IPS DF 6.9 (cell line): ENCODE measurements at regions not wholly inside any gene's neighbourhood (a gene's known extent, or its start where the extent isn't known, plus 50 kb on each side); places are given as distances from the start of the nearest gene placed in this dataset.
"Not testable (repeated sequence)": the region's sequence is repeated elsewhere in the genome, so short reads cannot be mapped to it uniquely, and the experiment has no call there.

Experiments
- DNase-seq: peaks from one replicate; pipeline ENCODE4 v3.0.0-alpha.2; 2013; ENCODE audit warnings: low read depth, low spot score
- H3K27ac ChIP-seq: one replicate; pipeline ENCODE4 v1.5.1; 2013; ENCODE audit warnings: low read length, control low read depth
- H3K27me3 ChIP-seq: 2 replicates; pipeline ENCODE4 v1.6.1; 2013; ENCODE audit warnings: mild to moderate bottlenecking, low read length; ENCODE audit not compliant: control insufficient read depth, insufficient read depth
- H3K36me3 ChIP-seq: 2 replicates; pipeline ENCODE4 v1.6.1; 2013; ENCODE audit warnings: low read length; ENCODE audit not compliant: control insufficient read depth, insufficient read depth
- H3K4me1 ChIP-seq: 2 replicates; pipeline ENCODE4 v1.6.1; 2013; ENCODE audit warnings: low read length; ENCODE audit not compliant: control insufficient read depth, insufficient read depth
- H3K4me3 ChIP-seq: 2 replicates; pipeline ENCODE4 v1.5.1; 2013; ENCODE audit warnings: mild to moderate bottlenecking, low read length
- H3K9me3 ChIP-seq: 2 replicates; pipeline ENCODE4 v1.6.1; 2013; ENCODE audit warnings: low read length, inconsistent platforms; ENCODE audit not compliant: control insufficient read depth, insufficient read depth
- WGBS: extraction: QIAGEN DNeasy Blood & Tissue Kit; methylation state at CpG from one replicate; pipeline ENCODE4 v1.1.7; 2013; ENCODE audit warnings: mixed read lengths, missing lambda C conversion rate; ENCODE audit not compliant: insufficient read length, insufficient coverage; 5-methylcytosine and 5-hydroxymethylcytosine counted together

- no peak overlapping the region for H3K27ac ChIP-seq
- no peaks in the 10 kb centered on the region for H3K27me3 ChIP-seq
- H3K9me3 ChIP-seq, result no peaks in the 10 kb centered on the region
- no peak overlapping the region for H3K4me3 ChIP-seq
- no peaks in the 10 kb centered on the region for H3K36me3 ChIP-seq
- no peaks in the 10 kb centered on the region for H3K4me1 ChIP-seq
- no CpG with 5 or more reads among the region's 2 CpGs for WGBS
- no peak for DNase-seq
These were observed 225.2 kb upstream of the SLIT2 start for GRCh38 chr4:20026456-20026855.

- no peaks in the 10 kb centered on the region for H3K4me1 ChIP-seq
- H3K27me3 ChIP-seq, result no peaks in the 10 kb centered on the region
- H3K27ac ChIP-seq, result no peak overlapping the region
- no CpG with 5 or more reads among the region's 2 CpGs for WGBS
- no peak overlapping the region for H3K4me3 ChIP-seq
- no peaks in the 10 kb centered on the region for H3K36me3 ChIP-seq
- no peak for DNase-seq
- no peaks in the 10 kb centered on the region for H3K9me3 ChIP-seq
These were observed 229.2 kb upstream of the SLIT2 start for GRCh38 chr4:20022471-20022870.

GRCh38 chr4:20020056-20020455, 231.6 kb upstream of the SLIT2 start:
- Histone ChIP-seq H3K4me3 (no peak overlapping the region), H3K9me3 (no peaks in the 10 kb centered on the region), H3K27ac (no peak overlapping the region), H3K4me1 (no peaks in the 10 kb centered on the region), H3K27me3 (no peaks in the 10 kb centered on the region), H3K36me3 (no peaks in the 10 kb centered on the region)
- WGBS, result no CpG with 5 or more reads among the region's 2 CpGs
- no peak for DNase-seq

GRCh38 chr4:20019310-20020015, 232.2 kb upstream of the SLIT2 start:
- WGBS, result no CpG with 5 or more reads among the region's 4 CpGs
- no peak for DNase-seq
- Histone ChIP-seq H3K4me1 (no peaks in the 10 kb centered on the region), H3K9me3 (no peaks in the 10 kb centered on the region), H3K27me3 (no peaks in the 10 kb centered on the region), H3K36me3 (no peaks in the 10 kb centered on the region), H3K27ac (no peak overlapping the region), H3K4me3 (no peak overlapping the region)

GRCh38 chr4:20017777-20018115, 234.0 kb upstream of the SLIT2 start:
- WGBS, result no CpG with 5 or more reads among the region's 3 CpGs
- no peaks in the 10 kb centered on the region for H3K36me3 ChIP-seq
- H3K4me3 ChIP-seq, result no peak overlapping the region
- no peak overlapping the region for H3K27ac ChIP-seq
- no peak for DNase-seq
- no peaks in the 10 kb centered on the region for H3K27me3 ChIP-seq
- H3K9me3 ChIP-seq, result no peaks in the 10 kb centered on the region
- H3K4me1 ChIP-seq, result no peaks in the 10 kb centered on the region

GRCh38 chr4:20017070-20017776, 234.5 kb upstream of the SLIT2 start:
- Histone ChIP-seq H3K27ac (no peak overlapping the region), H3K4me3 (no peak overlapping the region), H3K4me1 (no peaks in the 10 kb centered on the region), H3K9me3 (no peaks in the 10 kb centered on the region), H3K36me3 (no peaks in the 10 kb centered on the region), H3K27me3 (no peaks in the 10 kb centered on the region)
- no peak for DNase-seq
- no CpG with 5 or more reads among the region's 1 CpG for WGBS

- H3K4me3 ChIP-seq, result no peak overlapping the region
- H3K9me3 ChIP-seq, result no peaks in the 10 kb centered on the region
- no peak overlapping the region for H3K27ac ChIP-seq
- DNase-seq, result no peak
- no CpG with 5 or more reads among the region's 4 CpGs for WGBS
- H3K27me3 ChIP-seq, result no peaks in the 10 kb centered on the region
- no peaks in the 10 kb centered on the region for H3K36me3 ChIP-seq
- no peaks in the 10 kb centered on the region for H3K4me1 ChIP-seq
These were observed 236.0 kb upstream of the SLIT2 start for GRCh38 chr4:20015636-20016224.

- not testable (repeated sequence) for H3K9me3 ChIP-seq, H3K4me3 ChIP-seq, H3K27ac ChIP-seq, DNase-seq, H3K4me1 ChIP-seq, H3K27me3 ChIP-seq, H3K36me3 ChIP-seq
- WGBS, result no CpG with 5 or more reads among the region's 52 CpGs
These were observed 247.7 kb upstream of the SLIT2 start for GRCh38 chr4:20003836-20004558.

GRCh38 chr4:19999775-20000414, 251.8 kb upstream of the SLIT2 start:
- H3K4me1 ChIP-seq, result no peaks in the 10 kb centered on the region
- no peak overlapping the region for H3K27ac ChIP-seq
- 100% methylated on average over 1 of the region's 4 CpGs for WGBS
- no peaks in the 10 kb centered on the region for H3K9me3 ChIP-seq
- H3K27me3 ChIP-seq, result no peaks in the 10 kb centered on the region
- no peak overlapping the region for H3K4me3 ChIP-seq
- H3K36me3 ChIP-seq, result no peaks in the 10 kb centered on the region
- no peak for DNase-seq

- Histone ChIP-seq H3K36me3 (no peaks in the 10 kb centered on the region), H3K4me1 (no peaks in the 10 kb centered on the region), H3K4me3 (no peak overlapping the region), H3K27ac (no peak overlapping the region), H3K9me3 (no peaks in the 10 kb centered on the region), H3K27me3 (no peaks in the 10 kb centered on the region)
- no CpG with 5 or more reads among the region's 1 CpG for WGBS
- DNase-seq, result no peak
These were observed 252.4 kb upstream of the SLIT2 start for GRCh38 chr4:19999276-19999675.
